Iris pigment epithelial cell (primary cell): ENCODE measurements at regions not wholly inside any gene's neighbourhood (a gene's known extent, or its start where the extent isn't known, plus 50 kb on each side); places are given as distances from the start of the nearest gene placed in this dataset.
"Not testable (repeated sequence)": the region's sequence is repeated elsewhere in the genome, so short reads cannot be mapped to it uniquely, and the experiment has no call there.

Experiments
- DNase-seq: peaks from one replicate; pipeline ENCODE4 v3.0.0-alpha.2; 2011; ENCODE audit warnings: low read depth

DNA sequence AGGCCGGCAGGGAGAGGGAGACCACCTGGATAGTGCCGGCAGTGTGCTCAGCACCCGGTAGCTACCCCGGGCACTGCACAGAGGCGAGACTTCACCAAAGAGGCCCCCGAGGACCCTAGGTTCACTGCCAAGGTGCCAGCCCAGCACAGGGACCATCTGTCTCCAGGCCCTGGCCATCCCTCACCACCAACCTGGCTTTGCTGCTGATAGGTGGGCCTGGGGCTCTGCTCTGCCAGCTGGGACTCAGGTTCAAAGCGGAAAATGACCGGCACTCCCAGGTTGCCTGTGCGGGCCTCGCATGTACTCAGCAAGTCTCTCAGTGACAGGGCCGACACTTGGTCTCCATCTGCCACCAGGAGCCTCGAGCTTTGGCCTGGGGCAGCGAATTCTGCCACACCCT is 812.2 kb downstream of the BRD1 start:
- no peak for DNase-seq

DNA sequence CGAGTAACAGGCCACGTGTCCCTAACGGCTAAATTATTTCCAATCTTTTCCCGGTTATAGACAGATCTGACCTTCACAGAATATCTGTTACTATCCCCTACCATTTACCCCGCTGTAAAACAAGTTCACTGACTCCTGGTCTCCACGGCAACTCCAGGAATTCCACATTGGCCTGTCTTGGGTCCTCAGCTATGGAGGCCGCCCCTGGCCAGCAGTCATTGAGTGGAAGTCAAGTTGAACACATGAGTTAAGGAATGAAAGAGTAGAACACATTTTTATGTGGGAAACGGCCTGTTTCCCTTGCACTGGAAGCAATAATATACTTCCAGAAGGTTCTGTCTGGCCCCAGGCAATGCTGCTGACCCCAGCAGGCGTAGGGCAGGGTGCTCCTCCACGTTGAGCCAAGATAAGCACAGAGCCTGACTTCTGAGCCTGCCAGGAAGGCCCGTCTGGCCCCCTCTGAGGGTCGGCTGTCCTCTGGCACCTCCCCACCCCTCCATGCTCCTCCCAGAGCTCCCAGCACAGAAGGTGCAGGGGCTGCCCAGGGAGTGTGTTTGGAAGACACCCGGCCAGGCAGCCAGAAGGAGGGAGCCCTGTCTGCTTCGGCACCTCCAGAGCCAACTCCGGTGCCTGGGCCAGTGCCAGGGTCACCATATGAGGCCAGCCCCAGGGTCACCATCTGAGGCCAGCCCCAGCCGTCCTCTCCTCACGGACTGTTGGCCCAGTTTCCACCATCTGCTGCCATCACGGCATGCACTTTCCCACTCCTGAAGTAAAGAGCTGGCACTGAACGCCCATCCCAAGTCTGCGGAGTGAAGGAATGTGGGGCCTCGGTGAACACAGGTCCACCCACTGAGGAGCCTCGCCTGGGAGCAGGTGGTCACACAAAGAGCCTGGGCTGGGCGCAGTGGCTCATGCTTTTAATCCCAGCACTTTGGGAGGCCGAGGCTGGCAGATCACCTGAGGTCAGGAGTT is 813.2 kb downstream of the BRD1 start:
- no peak for DNase-seq

DNA sequence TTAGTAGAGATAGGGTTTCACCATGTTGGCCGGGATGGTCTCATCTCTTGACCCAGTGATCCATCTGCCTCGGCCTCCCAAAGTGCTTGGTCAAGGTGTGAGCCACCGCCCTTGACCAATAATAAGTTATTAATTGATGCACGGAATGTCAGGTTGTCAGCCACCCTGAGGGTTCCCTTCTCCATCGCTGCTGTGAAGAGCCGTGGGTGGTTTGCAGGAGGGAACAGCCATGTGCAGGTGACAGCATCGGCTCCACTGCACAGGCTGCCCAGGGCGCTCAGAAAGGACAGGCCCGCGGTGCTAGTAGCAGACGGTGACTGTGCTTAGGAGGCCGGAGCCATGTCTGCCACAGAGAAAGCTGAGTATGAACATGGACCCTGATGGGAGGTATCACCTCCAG is 814.0 kb downstream of the BRD1 start:
- DNase-seq = no peak

DNA sequence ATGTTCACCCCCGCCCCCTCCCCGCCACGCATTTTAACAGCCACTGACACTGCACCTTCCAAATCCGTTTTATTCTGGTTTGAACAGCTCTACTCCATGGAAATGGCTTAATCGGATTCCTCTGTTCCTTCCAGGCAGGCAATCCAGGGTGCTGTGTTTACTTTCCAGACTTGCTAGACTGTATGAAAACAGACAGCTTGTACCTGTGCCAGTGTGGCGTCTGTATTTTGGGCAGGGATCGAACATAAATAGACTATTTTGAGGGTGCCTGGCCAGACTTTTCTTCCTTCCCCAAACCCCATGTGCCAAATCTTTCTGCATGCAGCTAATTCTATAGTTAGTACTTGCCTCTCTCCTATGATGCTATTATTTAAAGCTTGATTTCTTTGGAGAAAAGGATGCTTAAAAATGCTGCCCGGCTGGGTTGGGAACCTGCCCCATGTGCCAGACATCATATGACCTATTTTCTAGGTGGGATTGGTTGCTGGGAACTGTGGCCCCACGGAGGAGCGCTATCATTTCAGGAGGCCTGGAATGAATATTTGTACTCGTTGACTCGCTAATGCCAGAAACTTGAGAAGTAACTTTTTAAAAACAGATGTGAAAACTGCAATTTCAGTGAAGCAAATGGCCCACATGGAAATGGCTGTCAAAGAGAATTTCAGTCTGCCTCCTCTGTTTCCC is 814.8 kb downstream of the BRD1 start:
- no peak for DNase-seq

DNA sequence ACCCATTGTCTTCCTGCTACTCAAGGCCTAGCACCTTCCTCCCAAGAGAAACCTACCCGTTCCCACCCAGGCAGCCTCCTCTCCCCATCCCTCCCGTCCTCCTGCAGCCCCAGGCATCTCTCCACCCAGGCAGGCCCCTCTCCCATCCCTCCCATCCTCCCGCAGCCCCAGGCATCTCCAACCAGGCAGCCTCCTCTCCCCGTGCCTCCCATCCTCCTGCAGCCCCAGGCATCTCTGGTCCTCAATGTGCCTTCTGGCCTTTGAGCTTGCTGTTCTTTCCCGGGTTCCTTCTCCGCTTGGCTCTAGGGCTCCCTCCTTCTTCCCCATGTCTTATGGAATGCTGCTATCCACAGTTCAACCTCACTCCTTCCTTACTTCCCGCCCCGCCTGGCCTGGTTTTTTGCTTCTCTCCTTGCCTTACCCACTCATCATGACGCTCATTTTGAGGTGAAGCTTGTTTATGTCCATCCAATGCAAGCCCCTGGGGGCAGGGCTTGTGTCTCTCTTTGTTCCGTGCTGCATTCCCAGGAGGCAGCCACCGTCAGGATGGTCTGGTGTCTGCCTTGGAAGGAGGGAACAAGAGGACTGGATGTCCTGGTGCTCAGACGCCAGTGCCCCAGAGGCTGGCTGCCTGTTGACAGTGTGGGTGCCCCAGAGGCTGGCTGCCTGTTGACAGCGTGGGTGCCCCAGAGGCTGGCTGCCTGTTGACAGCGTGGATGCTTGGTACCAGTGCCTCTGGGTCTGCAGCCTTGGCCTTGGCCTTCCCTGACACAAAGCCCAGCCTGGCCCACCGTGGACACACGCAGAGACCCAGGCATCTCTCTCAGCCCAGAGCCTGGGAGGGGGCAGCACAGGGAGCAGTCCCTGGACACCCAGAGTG is 815.7 kb downstream of the BRD1 start:
- DNase-seq = no peak

DNA sequence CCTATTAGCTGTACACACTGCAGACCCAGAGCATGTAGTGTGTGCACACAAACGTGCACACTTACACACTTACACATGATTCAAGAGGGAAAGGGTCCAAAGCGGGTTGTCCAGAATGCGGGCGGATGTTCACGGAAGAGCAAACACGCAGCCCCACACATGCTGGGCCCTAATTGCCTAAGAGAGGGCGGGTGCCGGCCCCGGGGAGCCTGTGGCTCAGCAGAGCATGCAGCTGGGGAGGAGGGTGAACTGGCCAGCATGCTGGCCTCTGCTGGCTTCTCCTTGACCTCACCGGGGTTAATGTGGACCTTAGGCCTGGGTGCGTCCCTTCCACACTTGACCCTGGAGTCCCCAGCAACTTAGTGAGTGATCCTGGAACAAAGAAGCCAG is 816.3 kb downstream of the BRD1 start:
- no peak for DNase-seq

DNA sequence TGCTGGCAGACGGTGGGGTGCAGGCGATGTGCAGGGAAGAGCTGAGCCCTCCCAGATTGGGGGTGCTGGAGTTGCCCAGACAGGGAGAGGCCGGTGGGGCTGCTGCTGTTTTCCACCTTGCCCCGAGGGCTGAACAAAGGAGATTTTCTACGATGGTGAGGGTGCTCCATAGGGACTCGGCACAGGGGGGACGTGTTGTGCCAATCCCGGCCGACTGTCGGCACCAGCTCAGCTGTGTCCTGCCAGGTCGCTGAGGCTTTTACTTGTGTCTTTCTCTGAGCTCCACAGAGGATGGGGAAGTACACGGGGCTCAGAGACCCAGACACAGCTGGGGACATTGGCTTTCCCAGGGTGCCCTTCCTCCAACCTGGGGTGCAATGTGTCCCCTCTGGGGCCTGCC is 816.8 kb downstream of the BRD1 start:
- no peak for DNase-seq

DNA sequence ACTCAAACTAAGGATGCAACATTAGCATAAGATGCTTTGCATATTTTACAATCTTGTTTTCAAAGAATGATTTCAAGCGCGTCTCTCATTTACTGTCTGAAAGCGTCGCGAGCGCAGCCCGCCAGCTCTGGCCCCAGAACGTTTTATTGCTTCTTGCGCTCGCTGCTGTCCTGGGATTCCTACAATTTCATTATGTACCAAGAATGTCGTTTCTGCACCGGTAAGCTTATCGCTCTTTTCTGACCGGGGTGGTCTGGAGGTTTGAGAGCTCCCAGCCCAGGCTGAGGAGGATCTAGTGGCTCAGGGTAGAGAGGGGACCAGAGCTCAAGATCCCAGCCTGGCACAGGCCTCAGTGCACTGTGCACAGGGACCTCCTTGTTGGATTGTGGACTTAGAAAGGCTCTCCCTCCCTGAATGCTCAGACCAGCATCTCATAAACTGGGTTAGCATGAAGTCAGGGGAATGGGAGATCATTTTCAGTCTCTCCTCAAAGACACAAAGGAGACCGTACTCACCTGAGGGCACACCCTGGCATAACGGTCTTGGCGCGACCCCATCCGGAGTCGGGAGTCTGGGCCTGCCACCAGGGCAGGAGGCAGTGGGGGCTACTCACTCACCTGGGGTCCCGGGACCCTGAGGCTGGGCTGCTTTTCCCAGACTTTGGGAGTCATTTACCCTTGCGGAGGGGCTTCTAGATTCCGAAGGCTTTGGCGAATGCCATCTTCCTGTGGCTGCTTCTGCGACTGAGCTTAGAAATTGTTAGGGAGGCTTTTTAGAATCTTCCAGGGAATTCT is 817.4 kb downstream of the BRD1 start:
- no peak for DNase-seq

DNA sequence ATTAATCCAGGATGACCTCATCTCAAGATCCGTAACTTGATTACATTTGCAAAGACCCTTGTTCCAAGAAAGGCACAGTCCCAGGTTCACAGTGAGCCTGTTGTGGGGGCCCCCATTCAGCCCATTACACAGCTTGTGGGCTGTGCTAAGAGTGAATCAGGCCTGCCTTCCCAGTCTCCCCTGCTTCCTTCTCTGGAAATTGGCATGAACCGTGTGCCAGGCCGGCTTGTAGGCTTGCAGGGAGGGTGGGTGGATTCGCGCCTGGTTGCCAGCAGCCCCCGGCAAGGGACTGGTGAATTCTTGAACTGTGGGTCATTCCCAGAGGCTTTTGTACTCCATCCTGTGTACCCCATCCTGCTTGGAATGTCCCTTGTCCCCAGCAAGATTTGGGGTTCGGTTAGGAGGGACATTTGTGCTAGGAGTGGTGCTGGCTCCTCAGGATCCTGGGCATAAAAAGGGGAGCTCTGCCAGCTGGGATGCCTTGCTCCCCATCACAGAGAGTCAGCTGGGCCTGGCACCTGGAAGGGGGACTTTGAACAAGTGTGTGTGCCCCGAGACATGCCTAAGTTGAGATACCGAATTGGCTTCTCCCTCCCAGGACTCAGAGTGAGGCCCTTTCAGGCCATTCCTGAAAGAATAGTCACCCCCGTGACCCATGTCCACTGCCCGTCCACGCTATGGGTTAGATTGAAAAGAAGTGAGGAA is 818.2 kb downstream of the BRD1 start:
- DNase-seq = no peak

DNA sequence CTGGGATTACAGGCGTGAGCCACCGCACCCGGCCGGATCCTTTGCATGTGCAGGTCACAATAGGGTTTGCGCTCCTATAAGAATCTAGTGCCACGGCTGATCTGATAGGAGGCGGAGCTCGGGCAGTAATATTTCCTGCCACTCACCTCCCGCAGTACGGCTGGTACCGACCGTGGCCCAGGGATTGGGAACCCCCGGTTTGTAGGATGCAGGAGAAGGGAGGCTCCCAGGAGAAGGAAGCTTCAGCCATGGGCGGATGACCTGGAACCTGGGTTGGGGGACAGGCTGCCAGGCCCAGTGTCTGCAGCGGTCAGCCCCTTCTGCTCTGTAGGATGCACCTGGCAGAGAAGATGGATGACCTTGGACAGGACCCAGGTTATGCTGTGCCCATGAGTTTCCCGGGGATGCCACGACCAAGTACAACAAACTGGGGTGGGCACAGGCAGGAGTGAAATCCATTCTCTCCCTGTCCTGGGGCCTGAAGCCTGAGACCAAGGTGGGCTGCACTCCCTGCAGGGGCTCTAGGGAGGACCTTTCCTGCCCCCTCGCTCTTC is 818.9 kb downstream of the BRD1 start:
- no peak for DNase-seq

DNA sequence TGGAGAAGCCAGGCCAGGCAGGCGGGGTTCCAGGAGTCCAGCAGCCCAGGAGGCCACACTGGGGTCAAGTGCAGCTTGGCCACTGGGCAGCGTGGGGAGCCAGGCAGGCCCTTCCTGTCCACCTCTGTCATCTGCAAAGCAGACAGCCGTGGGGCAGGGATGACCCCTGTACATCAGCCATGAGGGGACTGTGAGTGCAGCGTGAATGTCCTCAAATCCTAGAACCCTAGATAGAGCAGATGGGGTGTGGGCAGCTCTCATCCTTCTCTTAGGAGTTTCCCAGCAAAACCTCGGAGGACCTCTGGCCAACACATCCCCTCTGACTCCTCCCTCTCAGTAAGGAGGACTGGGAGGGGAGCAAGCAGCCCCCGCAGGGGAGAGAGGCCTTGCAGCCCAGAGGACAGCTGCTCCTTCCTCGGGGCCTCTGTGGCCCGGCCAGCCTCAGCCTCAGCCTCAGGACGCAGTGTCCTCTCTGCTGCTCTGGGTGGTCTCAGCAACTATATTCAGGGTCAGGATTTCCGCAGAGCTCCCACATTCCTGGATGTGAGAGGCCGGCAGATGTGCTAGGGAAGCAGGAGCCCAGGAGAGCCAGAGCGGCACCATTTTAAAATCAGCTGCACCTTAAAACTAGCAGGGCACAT is 820.5 kb downstream of the BRD1 start:
- DNase-seq = no peak

DNA sequence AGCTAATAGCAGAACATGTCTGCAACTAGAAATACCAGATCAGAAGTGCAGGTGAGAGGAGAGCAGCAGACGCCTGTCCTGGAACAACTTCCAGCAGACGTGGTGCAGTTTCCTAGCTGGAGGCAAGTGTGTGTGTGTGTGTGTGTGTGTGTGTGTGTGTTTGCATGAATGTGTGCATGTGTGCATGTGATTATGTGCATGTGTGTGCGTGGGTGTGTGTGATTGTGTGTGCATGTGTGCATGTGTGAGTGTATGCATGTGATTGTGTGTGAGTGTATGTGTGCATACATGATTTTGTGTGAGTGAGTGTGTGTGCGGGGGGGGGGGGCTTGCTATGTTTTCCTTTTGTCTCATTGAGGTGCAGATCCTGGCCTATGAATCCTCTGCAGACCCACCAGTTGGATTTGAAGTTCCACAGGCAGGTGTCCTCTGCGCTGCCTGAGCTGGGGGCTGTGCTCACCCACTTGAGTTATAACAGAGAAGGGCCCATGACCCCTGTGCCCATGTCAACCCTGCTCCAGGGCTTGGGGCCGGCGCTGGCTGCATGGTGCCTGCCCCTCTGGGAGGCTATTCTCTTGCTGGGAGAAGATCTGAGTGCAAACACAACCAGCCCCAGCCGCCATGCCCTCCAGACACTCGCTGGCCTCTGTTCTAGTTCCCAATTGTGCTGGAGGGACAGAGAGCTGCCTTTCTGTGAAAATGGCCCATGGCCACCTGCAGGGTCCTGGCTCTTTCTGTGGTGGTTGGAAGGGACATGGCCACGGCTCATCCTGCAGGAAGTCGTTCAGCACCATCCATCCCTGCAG is 821.3 kb downstream of the BRD1 start:
- no peak for DNase-seq

DNA sequence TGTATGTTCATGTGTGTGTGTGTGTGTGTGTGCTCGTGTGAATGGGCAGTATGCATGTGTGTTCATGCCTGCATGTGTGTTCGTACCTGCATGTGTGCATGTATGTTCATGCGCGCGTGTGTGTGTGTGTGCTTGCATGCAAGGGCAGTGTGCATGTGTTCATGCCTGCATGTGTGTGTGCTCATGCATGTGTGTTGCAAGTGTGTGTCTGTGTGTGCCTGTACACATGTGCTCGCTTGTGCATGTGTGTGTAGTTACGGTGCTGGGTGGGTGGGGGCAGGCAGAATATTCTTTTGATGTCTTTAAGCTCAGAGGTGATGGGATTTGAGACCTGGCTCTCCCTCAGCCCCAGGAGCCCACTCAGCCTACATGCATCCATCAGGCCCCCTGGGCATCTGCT is 822.1 kb downstream of the BRD1 start:
- no peak for DNase-seq

DNA sequence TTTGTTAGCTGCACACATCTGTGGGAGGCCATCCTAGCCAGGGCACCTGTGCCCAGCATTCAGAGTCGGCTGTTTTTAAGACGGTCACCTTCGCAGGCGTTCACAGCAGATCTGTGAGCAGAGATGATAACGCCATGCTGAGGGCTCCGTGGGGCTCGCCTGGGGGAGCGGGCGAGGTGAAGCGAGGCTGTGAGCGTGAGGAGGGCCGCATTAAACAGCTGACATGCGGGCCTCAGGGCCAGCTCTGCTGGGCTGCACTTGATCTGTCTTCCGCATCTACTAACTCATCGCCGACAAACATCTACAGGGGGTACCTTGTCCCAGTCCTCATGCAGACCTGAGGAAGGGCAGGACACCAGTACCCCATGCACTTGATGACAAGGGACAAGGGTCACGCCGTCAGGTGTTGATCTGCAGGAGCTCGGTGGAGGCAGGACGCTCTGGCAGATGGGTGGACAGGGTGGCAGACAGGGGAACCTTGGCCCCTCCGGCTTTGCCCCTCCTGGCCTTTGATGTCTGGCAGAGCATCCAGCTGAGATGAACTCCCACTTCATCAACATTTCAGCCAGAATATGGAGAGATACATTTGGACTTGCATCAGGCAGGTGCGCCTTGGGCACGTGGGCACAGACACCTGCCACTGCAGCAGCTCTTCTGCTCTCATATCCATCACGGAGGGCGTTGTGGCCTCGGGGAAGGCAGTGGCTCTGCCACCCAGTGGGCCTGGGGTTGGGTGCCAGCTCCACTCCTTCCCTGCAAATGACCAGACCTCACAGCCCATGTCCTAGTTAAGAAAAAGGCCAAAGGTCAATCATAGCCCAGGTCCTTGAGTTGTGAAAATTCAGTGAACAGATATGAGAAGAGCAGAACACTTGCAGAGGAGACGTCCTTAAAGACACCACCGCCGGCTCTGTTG is 822.9 kb downstream of the BRD1 start:
- no peak for DNase-seq

DNA sequence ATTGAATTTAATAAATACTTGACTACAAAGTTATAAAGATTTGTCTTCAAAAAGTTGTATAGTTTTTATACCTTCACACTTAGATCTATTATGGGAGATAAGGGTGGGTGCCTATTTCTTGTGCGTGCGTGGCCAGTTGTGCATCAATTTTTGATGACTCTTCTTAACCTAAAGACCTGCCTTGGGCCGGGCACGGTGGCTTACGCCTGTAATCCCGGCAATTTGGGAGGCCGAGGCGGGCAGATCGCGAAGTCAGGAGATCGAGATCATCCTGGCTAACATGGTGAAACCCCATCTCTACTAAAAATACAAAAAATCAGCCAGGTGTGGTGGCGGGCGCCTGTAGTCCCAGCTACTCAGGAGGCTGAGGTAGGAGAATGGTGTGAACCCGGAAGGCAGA is 830.1 kb downstream of the BRD1 start:
- not testable (repeated sequence) for DNase-seq

DNA sequence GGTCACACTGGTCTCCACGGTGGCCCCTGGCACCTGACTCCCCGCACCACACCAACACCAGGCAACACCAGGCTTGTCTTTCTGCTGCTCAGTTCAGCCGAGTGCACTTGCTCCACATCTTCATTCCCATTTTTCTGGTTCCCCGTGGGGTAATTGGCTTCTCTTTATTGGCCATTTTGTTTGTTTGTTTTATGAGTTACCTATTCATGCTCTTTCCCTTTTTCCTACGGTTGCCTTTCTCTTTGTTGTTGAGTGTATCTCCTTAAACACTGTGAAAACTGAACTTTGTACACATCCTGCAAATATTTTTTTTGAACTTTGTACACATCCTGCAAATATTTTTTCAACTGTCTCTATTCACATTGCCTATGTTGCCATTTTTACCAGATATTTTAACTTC is 834.0 kb downstream of the BRD1 start:
- DNase-seq = no peak

DNA sequence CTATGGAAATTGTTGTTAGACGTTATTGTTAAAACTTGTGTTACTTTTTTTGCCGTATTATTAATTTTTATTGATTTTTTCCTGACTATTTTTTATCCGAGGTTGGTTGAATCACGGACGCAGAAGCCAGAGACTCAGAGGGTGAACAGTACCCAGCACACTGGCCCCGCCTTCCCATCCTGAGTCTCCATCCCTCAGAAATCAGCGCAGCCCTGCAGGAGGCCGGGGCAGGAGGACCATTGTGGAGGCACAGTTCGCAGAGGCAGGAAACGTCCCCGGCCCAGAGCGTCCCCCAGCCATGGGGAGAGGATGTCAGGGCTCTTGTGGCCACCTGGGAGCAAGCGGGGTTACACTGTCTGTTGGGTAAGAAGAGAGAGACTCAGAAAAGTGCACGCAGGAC is 843.0 kb downstream of the BRD1 start:
- no peak for DNase-seq

DNA sequence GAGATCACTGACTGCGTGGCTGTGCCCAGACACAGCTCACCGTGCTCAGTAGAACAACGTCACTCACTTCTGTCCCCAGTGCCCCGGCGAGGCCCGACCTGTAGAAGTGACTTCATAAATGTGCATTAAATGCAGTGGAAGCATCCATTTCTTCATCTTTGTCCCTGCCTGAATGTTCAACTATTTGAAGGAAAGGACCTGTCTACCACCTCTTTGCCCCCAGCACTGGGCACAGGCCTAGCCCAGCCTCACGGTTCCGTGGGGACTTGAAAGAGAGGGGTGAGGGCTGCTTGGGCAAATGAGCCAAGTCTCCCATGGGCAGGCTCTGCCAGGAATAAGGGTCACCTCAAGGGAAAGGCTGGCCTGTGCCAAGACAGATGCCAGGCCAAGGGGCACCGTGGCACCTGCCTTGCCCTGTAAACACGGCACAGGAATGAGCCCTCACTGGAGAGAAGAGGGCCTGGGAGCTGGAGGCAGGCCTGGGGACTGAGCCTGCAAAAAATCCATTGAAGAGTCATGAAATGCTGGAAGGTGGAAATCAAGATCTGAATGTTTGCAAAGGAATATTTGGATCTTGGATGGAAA is 845.3 kb downstream of the BRD1 start:
- DNase-seq = no peak
